SU-DHL-6 (cell line): ENCODE measurements at regions not wholly inside any gene's neighbourhood (a gene's known extent, or its start where the extent isn't known, plus 50 kb on each side); places are given as distances from the start of the nearest gene placed in this dataset.
"Not testable (repeated sequence)": the region's sequence is repeated elsewhere in the genome, so short reads cannot be mapped to it uniquely, and the experiment has no call there.

Experiments
- H2AFZ ChIP-seq: fragments of 200-600 bp; sonication (generic); 2 replicates; pipeline ENCODE4 v1.6.1; 2014; ENCODE audit warnings: low read depth, mild to moderate bottlenecking, moderate library complexity, mixed read lengths, antibody characterized with exemption, low read length; ENCODE audit not compliant: severe bottlenecking
- H3F3A ChIP-seq: fragments of 200-600 bp; shearing (Covaris generic); 2 replicates; pipeline ENCODE4 v1.6.0; 2016; ENCODE audit warnings: antibody characterized with exemption, mild to moderate bottlenecking; ENCODE audit not compliant: insufficient read depth
- H3K27ac ChIP-seq: fragments of 200-600 bp; sonication (generic); 2 replicates; pipeline ENCODE4 v1.5.1; 2016; ENCODE audit warnings: low read depth, mild to moderate bottlenecking, low read length, moderate library complexity, mixed read lengths
- H3K27me3 ChIP-seq: fragments of 200-600 bp; sonication (generic), shearing (Covaris generic); 2 replicates; pipeline ENCODE4 v1.6.0; 2014; ENCODE audit warnings: mild to moderate bottlenecking, low read length
- H3K36me3 ChIP-seq: fragments of 200-600 bp; sonication (generic); 2 replicates; pipeline ENCODE4 v1.6.1; 2014; ENCODE audit warnings: mild to moderate bottlenecking, low read length, mixed read lengths
- H3K4me2 ChIP-seq: fragments of 300-600, 200-600 bp; shearing (Covaris generic), sonication (generic); 2 replicates; pipeline ENCODE4 v1.6.0; 2014; ENCODE audit warnings: low read length, low read depth, mild to moderate bottlenecking; ENCODE audit not compliant: poor library complexity, severe bottlenecking
- H3K4me3 ChIP-seq: fragments of 200-600 bp; sonication (generic); 2 replicates; pipeline ENCODE4 v1.5.1; 2014; ENCODE audit warnings: antibody characterized with exemption, low read length, mild to moderate bottlenecking, mixed read lengths; ENCODE audit not compliant: insufficient read depth, poor library complexity, severe bottlenecking
- H3K79me2 ChIP-seq: fragments of 200-600 bp; sonication (generic); 2 replicates; pipeline ENCODE4 v1.6.1; 2014; ENCODE audit warnings: mild to moderate bottlenecking, low read length, moderate library complexity; ENCODE audit not compliant: insufficient read depth
- H3K9ac ChIP-seq: fragments of 200-600 bp; sonication (generic); 2 replicates; pipeline ENCODE4 v1.7.0; 2014; ENCODE audit warnings: mild to moderate bottlenecking, low read length
- H3K9me2 ChIP-seq: fragments of 200-600 bp; sonication (generic); replicated peaks from 2 replicates; pipeline ENCODE4 v1.6.1; 2014; ENCODE audit warnings: low read length; ENCODE audit not compliant: insufficient read depth
- H3K9me3 ChIP-seq: fragments of 200-600 bp; sonication (generic); 2 replicates; pipeline ENCODE4 v1.6.1; 2014; ENCODE audit warnings: low read length, mixed read lengths; ENCODE audit not compliant: insufficient read depth
- H4K20me1 ChIP-seq: fragments of 200-600 bp; sonication (generic); 2 replicates; pipeline ENCODE4 v1.6.1; 2014; ENCODE audit warnings: low read depth, mild to moderate bottlenecking, antibody characterized with exemption, low read length, moderate library complexity, mixed read lengths
- EZH2phosphoT487 ChIP-seq: fragments of 200-600 bp; sonication (generic), shearing (Covaris generic); conservative IDR thresholded peaks from 2 replicates; pipeline ENCODE4 v1.6.1; 2018; ENCODE audit warnings: mild to moderate bottlenecking, antibody characterized with exemption, low read length, moderate library complexity, mixed read lengths
- TF ChIP-seq, protein P1 (sequence below): fragments of 200-600 bp; sonication (generic); IDR thresholded peaks from one replicate; pipeline ENCODE4 v1.5.1; 2017; ENCODE audit warnings: antibody characterized with exemption, mild to moderate bottlenecking, low read length, moderate library complexity; ENCODE audit not compliant: insufficient read depth, poor library complexity, severe bottlenecking

- H3K9ac ChIP-seq = no peak overlapping the region
- no peak overlapping the region for H2AFZ ChIP-seq
- TF ChIP-seq, protein P1, sequence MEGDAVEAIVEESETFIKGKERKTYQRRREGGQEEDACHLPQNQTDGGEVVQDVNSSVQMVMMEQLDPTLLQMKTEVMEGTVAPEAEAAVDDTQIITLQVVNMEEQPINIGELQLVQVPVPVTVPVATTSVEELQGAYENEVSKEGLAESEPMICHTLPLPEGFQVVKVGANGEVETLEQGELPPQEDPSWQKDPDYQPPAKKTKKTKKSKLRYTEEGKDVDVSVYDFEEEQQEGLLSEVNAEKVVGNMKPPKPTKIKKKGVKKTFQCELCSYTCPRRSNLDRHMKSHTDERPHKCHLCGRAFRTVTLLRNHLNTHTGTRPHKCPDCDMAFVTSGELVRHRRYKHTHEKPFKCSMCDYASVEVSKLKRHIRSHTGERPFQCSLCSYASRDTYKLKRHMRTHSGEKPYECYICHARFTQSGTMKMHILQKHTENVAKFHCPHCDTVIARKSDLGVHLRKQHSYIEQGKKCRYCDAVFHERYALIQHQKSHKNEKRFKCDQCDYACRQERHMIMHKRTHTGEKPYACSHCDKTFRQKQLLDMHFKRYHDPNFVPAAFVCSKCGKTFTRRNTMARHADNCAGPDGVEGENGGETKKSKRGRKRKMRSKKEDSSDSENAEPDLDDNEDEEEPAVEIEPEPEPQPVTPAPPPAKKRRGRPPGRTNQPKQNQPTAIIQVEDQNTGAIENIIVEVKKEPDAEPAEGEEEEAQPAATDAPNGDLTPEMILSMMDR = no peak
- TF ChIP-seq EZH2phosphoT487 = no peak
- H3K4me2 ChIP-seq = no peak overlapping the region
- H3F3A ChIP-seq = no peaks in the 10 kb centered on the region
- no peaks in the 10 kb centered on the region for H3K27me3 ChIP-seq
- no peaks in the 10 kb centered on the region for H3K9me2 ChIP-seq
- no peaks in the 10 kb centered on the region for H4K20me1 ChIP-seq
- no peak overlapping the region for H3K27ac ChIP-seq
- H3K4me3 ChIP-seq = no peak overlapping the region
- no peaks in the 10 kb centered on the region for H3K9me3 ChIP-seq
- H3K79me2 ChIP-seq = no peaks in the 10 kb centered on the region
- H3K36me3 ChIP-seq = no peaks in the 10 kb centered on the region
These were observed 598.4 kb downstream of the CHSY3 start for GRCh38 chr5:130502702-130503101.

GRCh38 chr5:130501151-130501865, 597.0 kb downstream of the CHSY3 start:
- Histone ChIP-seq H3K4me2 (no peak overlapping the region), H3K27ac (no peak overlapping the region), H3K9me2 (no peaks in the 10 kb centered on the region), H3F3A (no peaks in the 10 kb centered on the region), H4K20me1 (no peaks in the 10 kb centered on the region), H3K79me2 (no peaks in the 10 kb centered on the region), H3K36me3 (no peaks in the 10 kb centered on the region), H2AFZ (no peak overlapping the region), H3K4me3 (no peak overlapping the region), H3K9me3 (no peaks in the 10 kb centered on the region), H3K27me3 (no peaks in the 10 kb centered on the region), H3K9ac (no peak overlapping the region)
- no peak for TF ChIP-seq EZH2phosphoT487
- TF ChIP-seq, protein P1 = no peak

- not testable (repeated sequence) for H3K27me3 ChIP-seq, H4K20me1 ChIP-seq, H3K79me2 ChIP-seq, H3K4me3 ChIP-seq, H3F3A ChIP-seq, H3K9ac ChIP-seq, H3K27ac ChIP-seq, H3K36me3 ChIP-seq, H3K9me3 ChIP-seq, H2AFZ ChIP-seq, H3K9me2 ChIP-seq, H3K4me2 ChIP-seq
These were observed 596.2 kb downstream of the CHSY3 start for GRCh38 chr5:130500495-130500894.

DNA sequence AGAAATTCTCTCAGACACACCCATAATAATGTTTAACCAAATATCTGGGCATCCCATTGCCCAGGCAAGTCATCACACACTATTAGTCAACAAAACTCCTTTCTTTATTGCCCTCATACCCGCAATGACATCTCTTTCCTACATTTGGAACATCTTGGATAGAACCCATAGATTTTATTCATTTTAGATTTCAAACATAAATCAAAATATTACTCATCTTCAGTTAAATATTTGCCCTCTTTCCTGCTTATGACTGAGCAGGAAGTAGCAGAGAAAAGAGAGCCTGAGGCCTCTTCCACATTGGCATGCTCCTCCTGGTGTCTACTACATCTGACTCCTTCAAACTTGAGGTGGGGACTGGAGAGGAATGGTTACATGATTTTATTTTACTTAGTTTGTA, 592.0 kb downstream of the CHSY3 start:
- H3K9ac ChIP-seq = no peak overlapping the region
- no peak overlapping the region for H2AFZ ChIP-seq
- no peak overlapping the region for H3K4me3 ChIP-seq
- H3K36me3 ChIP-seq = no peaks in the 10 kb centered on the region
- H3K4me2 ChIP-seq = no peak overlapping the region
- H3K9me2 ChIP-seq = no peaks in the 10 kb centered on the region
- H3K79me2 ChIP-seq = no peaks in the 10 kb centered on the region
- H3F3A ChIP-seq = no peaks in the 10 kb centered on the region
- H3K9me3 ChIP-seq = no peaks in the 10 kb centered on the region
- H3K27me3 ChIP-seq = no peaks in the 10 kb centered on the region
- no peaks in the 10 kb centered on the region for H4K20me1 ChIP-seq
- no peak overlapping the region for H3K27ac ChIP-seq
- TF ChIP-seq EZH2phosphoT487 = no peak
- TF ChIP-seq, protein P1 = no peak
